CD4-positive, alpha-beta T cell (primary cell): ENCODE measurements at regions not wholly inside any gene's neighbourhood (a gene's known extent, or its start where the extent isn't known, plus 50 kb on each side); places are given as distances from the start of the nearest gene placed in this dataset.

Experiments used
- ATAC-seq: fragments of 200-7000 bp; cut with Tn5 transposase; one replicate; pipeline ENCODE4 v1.10.0; 2022; ENCODE audit warnings: mild to moderate bottlenecking; ENCODE audit not compliant: poor library complexity
- CTCF ChIA-PET: fragments of 350-600 bp; sonication (Branson Sonifier 250); formaldehyde crosslinking; loops from one replicate; lab custom pipeline; 2021; ENCODE audit warnings: antibody characterized with exemption, inconsistent platforms; lab: Charles Lee
- POLR2A ChIA-PET: fragments of 350-600 bp; sonication (Branson Sonifier 250); formaldehyde crosslinking; loops from one replicate; lab custom pipeline; 2021; ENCODE audit warnings: antibody characterized with exemption, inconsistent platforms; lab: Charles Lee
- DNase-seq, 14 experiments: peaks; one replicate each; pipeline ENCODE4 v3.0.0-alpha.2; 2013 to 2020; ENCODE audit warnings: mixed read lengths in 2 of 14
- H3K27ac ChIP-seq, 2 donors: one replicate each; pipeline versions ENCODE4 v1.5.1 to v1.7.0; 2013; ENCODE audit warnings: low read length in 2 of 2, low read depth in 1 of 2, mild to moderate bottlenecking in 1 of 2
- H3K27me3 ChIP-seq, 2 experiments: 1 replicate in 1 of 2; 2 replicates in 1 of 2; pipeline versions ENCODE4 v1.6.1 to v1.7.0; 2013; ENCODE audit warnings: low read length in 2 of 2, control low read depth in 1 of 2, mild to moderate bottlenecking in 1 of 2, moderate library complexity in 1 of 2; ENCODE audit not compliant: insufficient read depth in 2 of 2, control insufficient read depth in 1 of 2
- H3K36me3 ChIP-seq: one replicate; pipeline ENCODE4 v1.6.1; 2013; ENCODE audit warnings: low read length, control low read depth; ENCODE audit not compliant: insufficient read depth
- H3K4me1 ChIP-seq: one replicate; pipeline ENCODE4 v1.6.1; 2013; ENCODE audit warnings: low read length, control low read depth; ENCODE audit not compliant: insufficient read depth
- H3K4me3 ChIP-seq: one replicate; pipeline ENCODE4 v1.5.1; 2013; ENCODE audit warnings: mild to moderate bottlenecking, low read length, moderate library complexity
- H3K9me3 ChIP-seq, 2 experiments: 1 replicate in 1 of 2; 2 replicates in 1 of 2; pipeline versions ENCODE4 v1.6.1 to v1.7.0; 2013; ENCODE audit warnings: low read length in 2 of 2, mild to moderate bottlenecking in 2 of 2, control low read depth in 1 of 2, moderate library complexity in 1 of 2; ENCODE audit not compliant: control insufficient read depth in 1 of 2, insufficient read depth in 1 of 2
- H3K27ac Mint-ChIP-seq: one replicate; pipeline ENCODE4 v1.8.0; 2020; ENCODE audit warnings: mixed read lengths
- H3K27me3 Mint-ChIP-seq: one replicate; pipeline ENCODE4 v1.8.0; 2021; ENCODE audit warnings: mixed read lengths
- H3K36me3 Mint-ChIP-seq: one replicate; pipeline ENCODE4 v1.8.0; 2021; ENCODE audit warnings: low read depth, mixed read lengths
- H3K4me1 Mint-ChIP-seq: one replicate; pipeline ENCODE4 v1.8.0; 2021; ENCODE audit warnings: low read depth, mixed read lengths
- H3K4me3 Mint-ChIP-seq: one replicate; pipeline ENCODE4 v1.8.0; 2020; ENCODE audit warnings: mild to moderate bottlenecking, mixed read lengths
- H3K9me3 Mint-ChIP-seq: one replicate; pipeline ENCODE4 v1.8.0; 2020; ENCODE audit warnings: mixed read lengths
- CTCF ChIP-seq: fragments of 200-600 bp; IDR thresholded peaks from one replicate; pipeline ENCODE4 v1.8.0; 2022; ENCODE audit warnings: antibody characterized with exemption, mild to moderate bottlenecking
- intact Hi-C, 2 experiments: fragments of 100-400 bp; cut with DNase I in 1 of 2; cut with micrococcal nuclease in 1 of 2; formaldehyde crosslinking; loops; one replicate each; pipeline versions ENCODE4 v1.15.1 to v1.9.0; 2023 to 2025; cut with DNase I, micrococcal nuclease

GRCh38 chr3:182565916-182566796 is 227.1 kb upstream of the ATP11B start:
- no peak for ATAC-seq
- no peaks in the 10 kb centered on the region for H3K36me3 Mint-ChIP-seq
- H3K27ac Mint-ChIP-seq: no peak overlapping the region
- no peaks in the 10 kb centered on the region for H3K4me1 ChIP-seq
- intact Hi-C loops: no loop called here
- no peak overlapping the region for H3K4me3 ChIP-seq
- H3K36me3 ChIP-seq: no peaks in the 10 kb centered on the region
- no peak overlapping the region for H3K27ac ChIP-seq
- no peaks in the 10 kb centered on the region for H3K4me1 Mint-ChIP-seq
- peaks cover 33% of the 10 kb centered on the region for H3K27me3 Mint-ChIP-seq
- no peaks in the 10 kb centered on the region for H3K9me3 ChIP-seq
- TF ChIP-seq CTCF: no peak
- H3K4me3 Mint-ChIP-seq: no peak overlapping the region
- POLR2A ChIA-PET: no interaction called here
- H3K27me3 ChIP-seq: peaks cover 0 to 6% of the 10 kb centered on the region in 2 experiments
- H3K9me3 Mint-ChIP-seq: no peaks in the 10 kb centered on the region
- CTCF ChIA-PET: no interaction called here
- DNase-seq: no peak

- Mint-ChIP-seq H3K9me3 (no peaks in the 10 kb centered on the region), H3K36me3 (no peaks in the 10 kb centered on the region), H3K27me3 (peaks cover 29% of the 10 kb centered on the region), H3K4me1 (no peaks in the 10 kb centered on the region), H3K4me3 (no peak overlapping the region), H3K27ac (no peak overlapping the region)
- DNase-seq (no peak), ATAC-seq (no peak)
- no peaks in the 10 kb centered on the region for H3K4me1 ChIP-seq
- no peak overlapping the region for H3K27ac ChIP-seq
- H3K36me3 ChIP-seq: no peaks in the 10 kb centered on the region
- TF ChIP-seq CTCF: no peak
- intact Hi-C loops: no loop called here
- ChIA-PET CTCF (no interaction called here), POLR2A (no interaction called here)
- H3K4me3 ChIP-seq: no peak overlapping the region
- H3K9me3 ChIP-seq: peaks cover 0 to 8% of the 10 kb centered on the region in 2 experiments
- peaks cover 0 to 6% of the 10 kb centered on the region in 2 experiments for H3K27me3 ChIP-seq
Observed at GRCh38 chr3:182567700-182568099, 225.6 kb upstream of the ATP11B start.

- ChIA-PET CTCF (no interaction called here), POLR2A (no interaction called here)
- H3K27ac ChIP-seq: no peak overlapping the region
- TF ChIP-seq CTCF: no peak
- DNase-seq (no peak), ATAC-seq (no peak)
- Mint-ChIP-seq H3K9me3 (peaks cover 4% of the 10 kb centered on the region), H3K4me3 (no peak overlapping the region), H3K27ac (no peak overlapping the region), H3K4me1 (no peaks in the 10 kb centered on the region), H3K36me3 (no peaks in the 10 kb centered on the region), H3K27me3 (peaks cover 29% of the 10 kb centered on the region)
- intact Hi-C loops: no loop called here
- H3K4me1 ChIP-seq: no peaks in the 10 kb centered on the region
- no peak overlapping the region for H3K4me3 ChIP-seq
- no peaks in the 10 kb centered on the region for H3K36me3 ChIP-seq
- H3K27me3 ChIP-seq: peaks cover 0 to 6% of the 10 kb centered on the region in 2 experiments
- peaks cover 0 to 11% of the 10 kb centered on the region in 2 experiments for H3K9me3 ChIP-seq
Observed at GRCh38 chr3:182568261-182568660, 225.0 kb upstream of the ATP11B start.
